Activated CD8-positive, alpha-beta memory T cell treated with anti-CD3 and anti-CD28 coated beads, Interleukin-2, amount 10 ng/mL, durations not matched to agents 7 days and 5 days (primary cell): ENCODE measurements at regions not wholly inside any gene's neighbourhood (a gene's known extent, or its start where the extent isn't known, plus 50 kb on each side); places are given as distances from the start of the nearest gene placed in this dataset.
A peak's percentile ranks its signal among the peaks of the same experiment; 100 is the strongest.

ENCODE experiments used
- ATAC-seq: fragments of 150-1000 bp; cut with Tn5 transposase; one replicate; pipeline ENCODE4 v1.10.0; 2021; ENCODE audit warnings: moderate library complexity
- CTCF ChIA-PET: fragments of 350-600 bp; sonication (Branson Sonifier 250); formaldehyde crosslinking; loops from one replicate; lab custom pipeline; 2021; ENCODE audit warnings: antibody characterized with exemption; lab: Charles Lee
- DNase-seq: peaks from one replicate; pipeline ENCODE4 v3.0.0-alpha.2; 2020
- H3K27ac Mint-ChIP-seq: one replicate; pipeline ENCODE4 v1.8.0; 2021; ENCODE audit warnings: mild to moderate bottlenecking, mixed read lengths
- H3K27me3 Mint-ChIP-seq: one replicate; pipeline ENCODE4 v1.8.0; 2021; ENCODE audit warnings: mixed read lengths
- H3K36me3 Mint-ChIP-seq: one replicate; pipeline ENCODE4 v1.8.0; 2021; ENCODE audit warnings: mild to moderate bottlenecking, mixed read lengths
- H3K4me1 Mint-ChIP-seq: one replicate; pipeline ENCODE4 v1.8.0; 2021; ENCODE audit warnings: mixed read lengths
- H3K4me3 Mint-ChIP-seq: one replicate; pipeline ENCODE4 v1.8.0; 2021; ENCODE audit warnings: mild to moderate bottlenecking, moderate library complexity, mixed read lengths
- H3K9me3 Mint-ChIP-seq: one replicate; pipeline ENCODE4 v1.8.0; 2022; ENCODE audit warnings: low read depth, mixed read lengths

- Mint-ChIP-seq H3K4me1 (peaks cover 11% of the 10 kb centered on the region), H3K27ac (no peak overlapping the region), H3K36me3 (peaks cover 7% of the 10 kb centered on the region), H3K9me3 (peaks cover 3% of the 10 kb centered on the region), H3K27me3 (no peaks in the 10 kb centered on the region), H3K4me3 (no peak overlapping the region)
- ATAC-seq (peak; percentile 47), DNase-seq (peak; percentile 46)
- CTCF ChIA-PET = interaction anchor here (1.3 kb wide), 1 partner anchor 12 kb away, joined by 3 read pairs; no protein-coding TSS in a partner anchor
These were observed 84.5 kb upstream of the STT3B start for GRCh38 chr3:31448035-31448881.

- Mint-ChIP-seq H3K4me1 (peaks cover 11% of the 10 kb centered on the region), H3K27ac (peak overlapping the region; percentile 2), H3K4me3 (no peak overlapping the region), H3K9me3 (peaks cover 3% of the 10 kb centered on the region), H3K27me3 (no peaks in the 10 kb centered on the region), H3K36me3 (peaks cover 7% of the 10 kb centered on the region)
- CTCF ChIA-PET = interaction anchor here (1.3 kb wide), 1 partner anchor 12 kb away, joined by 3 read pairs; no protein-coding TSS in a partner anchor
- ATAC-seq (no peak), DNase-seq (no peak)
These were observed 83.9 kb upstream of the STT3B start for GRCh38 chr3:31448882-31449243.

- Mint-ChIP-seq H3K9me3 (peaks cover 3% of the 10 kb centered on the region), H3K4me1 (peaks cover 11% of the 10 kb centered on the region), H3K36me3 (peaks cover 7% of the 10 kb centered on the region), H3K27ac (no peak overlapping the region), H3K4me3 (no peak overlapping the region), H3K27me3 (no peaks in the 10 kb centered on the region)
- no peak for DNase-seq
- CTCF ChIA-PET = no interaction called here
- ATAC-seq = no peak
These were observed 83.4 kb upstream of the STT3B start for GRCh38 chr3:31449318-31449717.

- no peak for ATAC-seq
- H3K27ac Mint-ChIP-seq = no peak overlapping the region
- CTCF ChIA-PET = no interaction called here
- DNase-seq = no peak
- H3K9me3 Mint-ChIP-seq = peaks cover 3% of the 10 kb centered on the region
- H3K27me3 Mint-ChIP-seq = no peaks in the 10 kb centered on the region
- H3K4me1 Mint-ChIP-seq = peaks cover 11% of the 10 kb centered on the region
- no peak overlapping the region for H3K4me3 Mint-ChIP-seq
- peaks cover 7% of the 10 kb centered on the region for H3K36me3 Mint-ChIP-seq
These were observed 82.4 kb upstream of the STT3B start for GRCh38 chr3:31450345-31450744.

- peaks cover 3% of the 10 kb centered on the region for H3K9me3 Mint-ChIP-seq
- H3K4me3 Mint-ChIP-seq = no peak overlapping the region
- no peak for DNase-seq
- no peak for ATAC-seq
- no peak overlapping the region for H3K27ac Mint-ChIP-seq
- H3K4me1 Mint-ChIP-seq = peaks cover 11% of the 10 kb centered on the region
- peaks cover 7% of the 10 kb centered on the region for H3K36me3 Mint-ChIP-seq
- H3K27me3 Mint-ChIP-seq = no peaks in the 10 kb centered on the region
- CTCF ChIA-PET = no interaction called here
These were observed 80.1 kb upstream of the STT3B start for GRCh38 chr3:31452495-31453106.

GRCh38 chr3:31453430-31453829 lies 79.3 kb upstream of the STT3B start:
- no peak overlapping the region for H3K27ac Mint-ChIP-seq
- CTCF ChIA-PET = interaction anchor here (1.7 kb wide), 1 partner anchor 13 kb away, joined by 4 read pairs; no protein-coding TSS in a partner anchor

GRCh38 chr3:31455524-31455923 lies 77.2 kb upstream of the STT3B start:
- no peak for DNase-seq
- no peak for ATAC-seq
- CTCF ChIA-PET = no interaction called here
- no peaks in the 10 kb centered on the region for H3K9me3 Mint-ChIP-seq
- no peak overlapping the region for H3K4me3 Mint-ChIP-seq
- no peak overlapping the region for H3K27ac Mint-ChIP-seq
- no peaks in the 10 kb centered on the region for H3K36me3 Mint-ChIP-seq
- no peaks in the 10 kb centered on the region for H3K27me3 Mint-ChIP-seq
- H3K4me1 Mint-ChIP-seq = no peaks in the 10 kb centered on the region

More at GRCh38 chr3:31453430-31453829, 79.3 kb upstream of the STT3B start:
- Mint-ChIP-seq H3K9me3 (peaks cover 3% of the 10 kb centered on the region), H3K4me3 (no peak overlapping the region), H3K27me3 (no peaks in the 10 kb centered on the region), H3K4me1 (peaks cover 9% of the 10 kb centered on the region), H3K36me3 (peaks cover 7% of the 10 kb centered on the region)
- no peak for DNase-seq
- no peak for ATAC-seq

- no peak for DNase-seq
- CTCF ChIA-PET = no interaction called here
These were observed 76.4 kb upstream of the STT3B start for GRCh38 chr3:31456373-31456772.

GRCh38 chr3:31461426-31461825 lies 71.3 kb upstream of the STT3B start:
- CTCF ChIA-PET = interaction anchor here (0.6 to 1.5 kb wide), 3 partner anchors 13 to 87 kb away, joined by 3 to 5 read pairs (median 3); no protein-coding TSS in a partner anchor
- no peaks in the 10 kb centered on the region for H3K27me3 Mint-ChIP-seq
- no peaks in the 10 kb centered on the region for H3K9me3 Mint-ChIP-seq
- no peak overlapping the region for H3K27ac Mint-ChIP-seq
- no peaks in the 10 kb centered on the region for H3K36me3 Mint-ChIP-seq
- DNase-seq (no peak), ATAC-seq (no peak)
- peaks cover 10% of the 10 kb centered on the region for H3K4me1 Mint-ChIP-seq
- H3K4me3 Mint-ChIP-seq = no peak overlapping the region

More at GRCh38 chr3:31456373-31456772, 76.4 kb upstream of the STT3B start:
- Mint-ChIP-seq H3K4me3 (no peak overlapping the region), H3K4me1 (no peaks in the 10 kb centered on the region), H3K27me3 (no peaks in the 10 kb centered on the region), H3K9me3 (no peaks in the 10 kb centered on the region), H3K36me3 (no peaks in the 10 kb centered on the region), H3K27ac (no peak overlapping the region)
- no peak for ATAC-seq

GRCh38 chr3:31462050-31462569 lies 70.6 kb upstream of the STT3B start:
- DNase-seq = no peak
- no peak overlapping the region for H3K4me3 Mint-ChIP-seq
- no peaks in the 10 kb centered on the region for H3K27me3 Mint-ChIP-seq
- peaks cover 10% of the 10 kb centered on the region for H3K4me1 Mint-ChIP-seq
- H3K27ac Mint-ChIP-seq = no peak overlapping the region
- H3K9me3 Mint-ChIP-seq = no peaks in the 10 kb centered on the region
- ATAC-seq = peak; percentile 49
- CTCF ChIA-PET = interaction anchor here (0.6 to 1.3 kb wide), 3 partner anchors 9 to 88 kb away, joined by 3 to 5 read pairs (median 3); no protein-coding TSS in a partner anchor
- no peaks in the 10 kb centered on the region for H3K36me3 Mint-ChIP-seq

GRCh38 chr3:31465999-31466398 lies 66.7 kb upstream of the STT3B start:
- no peak for ATAC-seq
- Mint-ChIP-seq H3K27ac (no peak overlapping the region), H3K9me3 (no peaks in the 10 kb centered on the region), H3K27me3 (no peaks in the 10 kb centered on the region), H3K4me1 (peaks cover 10% of the 10 kb centered on the region), H3K4me3 (no peak overlapping the region), H3K36me3 (no peaks in the 10 kb centered on the region)
- DNase-seq = no peak
- CTCF ChIA-PET = interaction anchor here (1.4 kb wide), 1 partner anchor 12 kb away, joined by 4 read pairs; no protein-coding TSS in a partner anchor

GRCh38 chr3:31466866-31467265 lies 65.9 kb upstream of the STT3B start:
- peaks cover 9% of the 10 kb centered on the region for H3K4me1 Mint-ChIP-seq
- H3K9me3 Mint-ChIP-seq = no peaks in the 10 kb centered on the region
- no peak overlapping the region for H3K27ac Mint-ChIP-seq
- H3K4me3 Mint-ChIP-seq = no peak overlapping the region
- DNase-seq (no peak), ATAC-seq (no peak)
- no peaks in the 10 kb centered on the region for H3K36me3 Mint-ChIP-seq
- no peaks in the 10 kb centered on the region for H3K27me3 Mint-ChIP-seq
- CTCF ChIA-PET = no interaction called here

GRCh38 chr3:31468433-31468832 lies 64.3 kb upstream of the STT3B start:
- CTCF ChIA-PET = no interaction called here
- H3K4me1 Mint-ChIP-seq = peaks cover 5% of the 10 kb centered on the region

More at GRCh38 chr3:31468433-31468832, 64.3 kb upstream of the STT3B start:
- H3K4me3 Mint-ChIP-seq = no peak overlapping the region
- H3K27me3 Mint-ChIP-seq = no peaks in the 10 kb centered on the region
- DNase-seq = no peak
- H3K36me3 Mint-ChIP-seq = peaks cover 2% of the 10 kb centered on the region
- peaks cover 2% of the 10 kb centered on the region for H3K9me3 Mint-ChIP-seq
- no peak overlapping the region for H3K27ac Mint-ChIP-seq
- no peak for ATAC-seq
